Neural progenitor cell (in vitro differentiated cells): ENCODE measurements at regions not wholly inside any gene's neighbourhood (a gene's known extent, or its start where the extent isn't known, plus 50 kb on each side); places are given as distances from the start of the nearest gene placed in this dataset.
"Not testable (repeated sequence)": the region's sequence is repeated elsewhere in the genome, so short reads cannot be mapped to it uniquely, and the experiment has no call there.

ENCODE experiments used
- DNase-seq: peaks from one replicate; pipeline ENCODE4 v3.0.0-alpha.2; 2016; ENCODE audit warnings: low spot score
- H2AFZ ChIP-seq: fragments of 200-600 bp; sonication (generic); replicated peaks from 2 replicates; pipeline ENCODE4 v1.6.1; 2016; ENCODE audit warnings: antibody characterized with exemption
- H3F3A ChIP-seq: fragments of 200-600 bp; sonication (generic); 2 replicates; pipeline ENCODE4 v1.6.1; 2016; ENCODE audit warnings: antibody characterized with exemption, low read depth
- H3K27ac ChIP-seq: fragments of 200-600 bp; sonication (generic); 2 replicates; pipeline ENCODE4 v1.5.1; 2016; ENCODE audit warnings: mild to moderate bottlenecking
- H3K27me3 ChIP-seq: fragments of 200-600 bp; sonication (generic); 2 replicates; pipeline ENCODE4 v1.6.1; 2016; ENCODE audit warnings: mild to moderate bottlenecking, moderate library complexity
- H3K36me3 ChIP-seq: fragments of 200-600 bp; sonication (generic); 2 replicates; pipeline ENCODE4 v1.5.1; 2016
- H3K4me1 ChIP-seq: fragments of 200-600 bp; sonication (generic); 2 replicates; pipeline ENCODE4 v1.6.1; 2016; ENCODE audit warnings: mixed run types
- H3K4me2 ChIP-seq: fragments of 200-600 bp; sonication (generic); 2 replicates; pipeline ENCODE4 v1.6.1; 2016
- H3K4me3 ChIP-seq: fragments of 200-600 bp; sonication (generic); 2 replicates; pipeline ENCODE4 v1.5.1; 2016
- H3K79me2 ChIP-seq: fragments of 200-600 bp; sonication (generic); 2 replicates; pipeline ENCODE4 v1.6.1; 2016; ENCODE audit warnings: low read depth
- H3K9ac ChIP-seq: fragments of 200-600 bp; sonication (generic); 2 replicates; pipeline ENCODE4 v1.6.1; 2016
- H3K9me3 ChIP-seq: fragments of 200-600 bp; sonication (generic); 2 replicates; pipeline ENCODE4 v1.5.1; 2016; ENCODE audit warnings: low read depth
- H4K20me1 ChIP-seq: fragments of 200-600 bp; sonication (generic); 2 replicates; pipeline ENCODE4 v1.6.1; 2016; ENCODE audit warnings: low read depth
- H3K27ac Mint-ChIP-seq: 3 replicates; pipeline ENCODE4 v1.8.0; 2021; ENCODE audit warnings: mixed read lengths
- H3K27me3 Mint-ChIP-seq: 2 replicates; pipeline ENCODE4 v1.8.0; 2022; ENCODE audit warnings: low read depth, mild to moderate bottlenecking, inconsistent platforms, moderate library complexity, mixed read lengths; ENCODE audit not compliant: insufficient read depth
- H3K36me3 Mint-ChIP-seq: 3 replicates; pipeline ENCODE4 v1.8.0; 2021; ENCODE audit warnings: mixed read lengths
- H3K4me1 Mint-ChIP-seq: 3 replicates; pipeline ENCODE4 v1.8.0; 2021; ENCODE audit warnings: mixed read lengths
- H3K4me3 Mint-ChIP-seq: 3 replicates; pipeline ENCODE4 v1.8.0; 2021; ENCODE audit warnings: mild to moderate bottlenecking, moderate library complexity, mixed read lengths
- H3K9me3 Mint-ChIP-seq: 3 replicates; pipeline ENCODE4 v1.8.0; 2020; ENCODE audit warnings: mixed read lengths
- EZH2 ChIP-seq: fragments of 200-600 bp; sonication (generic); IDR thresholded peaks from 2 replicates; pipeline ENCODE4 v1.6.1; 2017; ENCODE audit warnings: antibody characterized with exemption, mild to moderate bottlenecking, moderate library complexity
- EZH2phosphoT487 ChIP-seq: fragments of 200-600 bp; sonication (generic); IDR thresholded peaks from 2 replicates; pipeline ENCODE4 v1.6.1; 2017; ENCODE audit warnings: antibody characterized with exemption
- TF ChIP-seq, protein P1 (sequence below): fragments of 200-600 bp; sonication (generic); IDR thresholded peaks from 2 replicates; pipeline ENCODE4 v1.5.1; 2017; ENCODE audit warnings: antibody characterized with exemption, mild to moderate bottlenecking

DNA sequence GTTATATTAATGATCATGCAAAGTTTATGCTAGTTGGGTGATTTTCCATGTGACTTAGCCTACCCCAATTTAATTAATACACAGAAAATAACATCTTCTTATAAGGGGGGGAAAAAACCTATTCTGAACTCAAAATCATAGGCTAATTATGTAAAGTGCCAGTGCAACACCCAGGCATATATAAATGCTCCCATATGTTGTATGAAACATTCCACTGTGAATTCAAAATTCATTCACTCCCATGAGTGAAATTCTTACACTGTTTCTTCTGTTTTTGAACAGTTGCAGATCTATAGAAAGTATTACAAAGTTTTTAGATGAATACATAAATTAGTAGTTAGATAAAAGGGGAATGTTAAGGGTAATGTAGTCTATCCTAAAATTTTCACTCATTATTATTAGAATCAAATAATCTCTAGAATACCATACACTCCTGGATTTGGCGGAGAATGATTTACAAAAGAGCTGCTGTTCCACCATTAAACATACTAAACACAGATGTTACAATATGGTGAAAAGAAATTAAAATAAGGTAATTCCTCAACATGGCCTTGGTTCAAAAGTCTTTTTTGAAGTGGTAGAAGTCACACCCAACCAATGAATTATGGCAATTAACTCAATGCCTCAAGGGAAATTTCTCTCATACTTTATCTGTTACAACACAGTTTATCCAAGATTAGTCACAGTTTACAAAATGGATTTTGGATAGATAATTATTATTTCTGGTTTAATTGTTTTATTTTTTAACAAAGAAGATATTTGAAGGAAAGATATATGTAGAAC lies 454.1 kb upstream of the FLRT2 start:
- H3K27ac Mint-ChIP-seq, result no peak overlapping the region
- H3K9ac ChIP-seq, result no peak overlapping the region
- TF ChIP-seq EZH2 (no peak), EZH2phosphoT487 (no peak)
- TF ChIP-seq, protein P1, sequence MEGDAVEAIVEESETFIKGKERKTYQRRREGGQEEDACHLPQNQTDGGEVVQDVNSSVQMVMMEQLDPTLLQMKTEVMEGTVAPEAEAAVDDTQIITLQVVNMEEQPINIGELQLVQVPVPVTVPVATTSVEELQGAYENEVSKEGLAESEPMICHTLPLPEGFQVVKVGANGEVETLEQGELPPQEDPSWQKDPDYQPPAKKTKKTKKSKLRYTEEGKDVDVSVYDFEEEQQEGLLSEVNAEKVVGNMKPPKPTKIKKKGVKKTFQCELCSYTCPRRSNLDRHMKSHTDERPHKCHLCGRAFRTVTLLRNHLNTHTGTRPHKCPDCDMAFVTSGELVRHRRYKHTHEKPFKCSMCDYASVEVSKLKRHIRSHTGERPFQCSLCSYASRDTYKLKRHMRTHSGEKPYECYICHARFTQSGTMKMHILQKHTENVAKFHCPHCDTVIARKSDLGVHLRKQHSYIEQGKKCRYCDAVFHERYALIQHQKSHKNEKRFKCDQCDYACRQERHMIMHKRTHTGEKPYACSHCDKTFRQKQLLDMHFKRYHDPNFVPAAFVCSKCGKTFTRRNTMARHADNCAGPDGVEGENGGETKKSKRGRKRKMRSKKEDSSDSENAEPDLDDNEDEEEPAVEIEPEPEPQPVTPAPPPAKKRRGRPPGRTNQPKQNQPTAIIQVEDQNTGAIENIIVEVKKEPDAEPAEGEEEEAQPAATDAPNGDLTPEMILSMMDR, result no peak

DNA sequence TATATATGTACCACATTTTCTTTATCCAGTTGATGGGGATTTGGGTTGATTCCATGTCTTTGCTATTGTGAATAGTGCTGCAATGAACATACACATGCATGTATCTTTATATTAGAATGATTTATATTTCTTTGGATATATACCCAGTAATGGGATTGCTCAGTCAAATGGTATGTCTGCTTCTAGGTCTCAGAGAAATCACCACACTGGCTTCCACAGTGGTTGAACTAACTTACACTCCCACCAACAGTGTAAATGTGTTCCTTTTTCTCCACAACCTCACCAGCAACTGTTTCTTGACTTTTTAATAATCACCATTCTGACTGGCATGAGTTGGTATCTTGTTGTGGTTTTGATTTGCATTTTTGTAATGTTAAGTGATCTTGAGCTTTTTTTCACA lies 452.2 kb upstream of the FLRT2 start:
- not testable (repeated sequence) for H3K9me3 ChIP-seq, H3K4me3 ChIP-seq, H3F3A ChIP-seq, H3K36me3 Mint-ChIP-seq, H3K4me2 ChIP-seq, H3K27ac Mint-ChIP-seq, H3K79me2 ChIP-seq, H2AFZ ChIP-seq, H3K4me3 Mint-ChIP-seq, H4K20me1 ChIP-seq, H3K36me3 ChIP-seq, H3K9ac ChIP-seq, DNase-seq, H3K4me1 ChIP-seq, H3K27ac ChIP-seq, H3K27me3 ChIP-seq, H3K9me3 Mint-ChIP-seq, H3K27me3 Mint-ChIP-seq
- peaks cover 10% of the 10 kb centered on the region for H3K4me1 Mint-ChIP-seq

More for the DNA sequence above, 454.1 kb upstream of the FLRT2 start:
- no peaks in the 10 kb centered on the region for H3K9me3 ChIP-seq
- H3K4me3 Mint-ChIP-seq, result no peak overlapping the region
- H3K27me3 ChIP-seq, result no peaks in the 10 kb centered on the region
- H3K4me2 ChIP-seq, result no peak overlapping the region
- peaks cover 2% of the 10 kb centered on the region for H3K27me3 Mint-ChIP-seq
- H3K4me1 Mint-ChIP-seq, result peaks cover 10% of the 10 kb centered on the region
- H4K20me1 ChIP-seq, result no peaks in the 10 kb centered on the region
- no peak overlapping the region for H3K27ac ChIP-seq
- no peaks in the 10 kb centered on the region for H3K4me1 ChIP-seq
- no peak for DNase-seq
- H3K36me3 Mint-ChIP-seq, result no peaks in the 10 kb centered on the region
- H3K79me2 ChIP-seq, result no peaks in the 10 kb centered on the region
- no peaks in the 10 kb centered on the region for H3K9me3 Mint-ChIP-seq
- no peak overlapping the region for H3K4me3 ChIP-seq
- H2AFZ ChIP-seq, result no peak overlapping the region
- no peaks in the 10 kb centered on the region for H3K36me3 ChIP-seq
- no peaks in the 10 kb centered on the region for H3F3A ChIP-seq

DNA sequence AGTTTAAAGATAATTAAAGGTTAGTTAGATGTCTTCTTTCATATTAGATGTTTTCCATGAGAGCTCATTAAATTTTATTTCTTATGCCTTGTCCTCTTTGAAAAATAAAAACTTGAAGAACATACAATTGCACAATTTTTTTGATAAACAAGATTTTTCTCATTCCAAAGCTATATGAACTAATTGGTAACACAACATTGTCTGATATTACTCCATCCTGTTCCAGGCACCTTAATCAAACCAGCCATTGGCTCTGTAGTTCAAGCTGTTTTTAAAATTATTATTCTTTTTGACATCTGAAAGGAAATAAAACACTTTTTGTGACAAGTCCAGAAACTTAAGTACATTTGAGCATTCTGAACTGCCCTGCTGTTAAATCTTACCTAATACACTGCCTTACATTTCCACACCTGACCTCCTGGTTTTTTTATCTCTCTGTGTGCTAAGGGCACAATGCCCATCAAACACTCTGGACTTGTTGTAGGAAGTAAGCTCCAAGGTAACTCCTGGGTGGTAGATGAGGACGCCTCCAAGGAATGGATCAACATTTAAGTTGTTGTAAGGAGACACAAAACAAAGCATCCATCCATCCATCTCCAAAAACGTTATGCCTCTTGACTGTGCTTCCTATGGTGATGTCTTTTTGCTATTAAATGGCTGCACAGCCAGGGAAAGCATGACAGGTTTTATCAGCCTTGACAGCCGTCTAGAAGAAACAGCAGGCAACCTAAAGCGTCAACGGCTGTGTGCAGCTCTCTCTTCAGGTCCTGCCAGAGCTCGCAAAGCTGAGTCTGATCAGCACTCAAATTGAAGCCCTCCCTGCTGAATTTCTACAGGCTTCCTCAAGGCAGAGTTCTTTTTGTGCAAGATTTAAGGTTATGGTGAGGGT lies 449.9 kb upstream of the FLRT2 start:
- Mint-ChIP-seq H3K4me3 (no peak overlapping the region), H3K4me1 (peaks cover 10% of the 10 kb centered on the region), H3K27me3 (peaks cover 4% of the 10 kb centered on the region), H3K9me3 (no peaks in the 10 kb centered on the region), H3K36me3 (no peaks in the 10 kb centered on the region), H3K27ac (no peak overlapping the region)
- Histone ChIP-seq H3K4me1 (no peaks in the 10 kb centered on the region), H3K36me3 (no peaks in the 10 kb centered on the region), H3K4me3 (no peak overlapping the region), H3K27ac (no peak overlapping the region), H4K20me1 (no peaks in the 10 kb centered on the region), H3K79me2 (no peaks in the 10 kb centered on the region), H3K27me3 (no peaks in the 10 kb centered on the region), H3K9me3 (no peaks in the 10 kb centered on the region), H3F3A (no peaks in the 10 kb centered on the region), H2AFZ (no peak overlapping the region), H3K4me2 (no peak overlapping the region), H3K9ac (no peak overlapping the region)
- DNase-seq, result no peak
- no peak for TF ChIP-seq EZH2phosphoT487
- TF ChIP-seq EZH2, result no peak

DNA sequence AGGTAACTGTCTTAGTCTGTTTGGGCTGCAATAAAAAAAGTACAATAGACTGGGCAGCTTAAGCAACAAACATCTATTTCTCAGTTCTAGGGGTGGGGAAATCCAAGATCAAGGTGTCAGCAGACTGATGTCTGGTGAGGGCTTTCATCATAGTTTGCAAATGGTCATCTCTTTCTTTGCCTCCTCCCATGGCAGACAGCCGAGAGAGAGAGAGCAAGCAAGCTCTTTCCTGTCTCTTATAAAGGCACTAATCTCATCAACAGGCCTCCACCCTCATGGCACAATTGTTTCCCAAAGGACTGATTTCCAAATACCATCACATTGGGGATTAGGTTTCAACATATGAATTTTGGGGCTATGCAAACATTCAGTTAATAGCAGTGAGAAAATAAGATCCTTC lies 445.6 kb upstream of the FLRT2 start:
- Mint-ChIP-seq H3K36me3 (no peaks in the 10 kb centered on the region), H3K27ac (no peak overlapping the region), H3K27me3 (peaks cover 2% of the 10 kb centered on the region), H3K4me3 (no peak overlapping the region), H3K4me1 (peaks cover 10% of the 10 kb centered on the region), H3K9me3 (no peaks in the 10 kb centered on the region)
- no peaks in the 10 kb centered on the region for H3F3A ChIP-seq
- H3K9me3 ChIP-seq, result no peaks in the 10 kb centered on the region
- no peaks in the 10 kb centered on the region for H3K36me3 ChIP-seq
- no peak overlapping the region for H2AFZ ChIP-seq
- H3K4me3 ChIP-seq, result no peak overlapping the region
- H3K27ac ChIP-seq, result no peak overlapping the region
- no peaks in the 10 kb centered on the region for H4K20me1 ChIP-seq
- no peaks in the 10 kb centered on the region for H3K27me3 ChIP-seq
- DNase-seq, result no peak
- no peaks in the 10 kb centered on the region for H3K4me1 ChIP-seq
- H3K9ac ChIP-seq, result no peak overlapping the region
- TF ChIP-seq EZH2, result no peak
- H3K4me2 ChIP-seq, result no peak overlapping the region
- H3K79me2 ChIP-seq, result no peaks in the 10 kb centered on the region
